LNCaP clone FGC (cell line): ENCODE measurements at regions not wholly inside any gene's neighbourhood (a gene's known extent, or its start where the extent isn't known, plus 50 kb on each side); places are given as distances from the start of the nearest gene placed in this dataset.

Experiments used
- DNase-seq: peaks from one replicate; pipeline ENCODE4 v3.0.0-alpha.2; 2011; ENCODE audit warnings: low read depth
- H3K4me3 ChIP-seq: 2 replicates; pipeline ENCODE4 v1.5.1; 2011; ENCODE audit warnings: mild to moderate bottlenecking, low read depth, low read length, control low read depth
- TF ChIP-seq, protein P1 (sequence below): IDR thresholded peaks from 2 replicates; pipeline ENCODE4 v1.5.1; 2012; ENCODE audit warnings: mild to moderate bottlenecking; ENCODE audit not compliant: control insufficient read depth, insufficient read depth; ENCODE audit errors: extremely low read depth

DNA sequence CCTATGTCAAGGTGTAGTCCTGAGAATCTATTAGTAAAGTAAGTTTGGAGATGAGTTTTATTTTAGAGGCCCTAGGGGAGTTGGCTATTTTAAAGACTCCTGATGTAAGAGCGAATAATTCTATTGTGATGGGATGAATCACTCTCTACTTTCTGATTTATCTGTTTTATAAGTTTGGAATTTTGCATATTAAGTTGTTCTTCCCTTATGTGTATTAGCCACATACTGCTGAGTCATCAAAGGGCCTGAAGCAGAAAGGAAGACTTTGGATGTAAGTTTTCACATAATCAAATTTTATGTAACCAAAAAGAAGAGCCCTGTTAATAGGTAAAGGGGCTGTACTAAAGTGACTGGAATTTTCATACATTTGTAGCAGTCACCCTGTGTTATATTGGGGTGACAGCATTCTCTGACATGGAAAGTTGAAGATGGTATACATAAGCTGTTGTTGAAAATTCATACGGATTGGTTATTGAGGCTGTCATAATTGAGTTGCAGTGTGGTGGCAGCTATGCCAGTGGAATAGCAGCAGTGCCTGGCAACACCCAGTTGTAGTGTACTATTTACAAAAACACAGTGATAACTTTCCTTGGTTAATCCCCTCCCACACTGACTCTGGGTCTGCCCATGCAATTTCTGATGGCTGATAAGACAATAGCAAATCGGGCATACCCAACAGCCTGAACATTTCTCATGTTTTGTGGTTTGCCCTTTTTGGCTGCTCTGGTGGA lies 90.6 kb upstream of the NTM start:
- DNase-seq, result no peak
- H3K4me3 ChIP-seq, result no peak overlapping the region
- TF ChIP-seq, protein P1, sequence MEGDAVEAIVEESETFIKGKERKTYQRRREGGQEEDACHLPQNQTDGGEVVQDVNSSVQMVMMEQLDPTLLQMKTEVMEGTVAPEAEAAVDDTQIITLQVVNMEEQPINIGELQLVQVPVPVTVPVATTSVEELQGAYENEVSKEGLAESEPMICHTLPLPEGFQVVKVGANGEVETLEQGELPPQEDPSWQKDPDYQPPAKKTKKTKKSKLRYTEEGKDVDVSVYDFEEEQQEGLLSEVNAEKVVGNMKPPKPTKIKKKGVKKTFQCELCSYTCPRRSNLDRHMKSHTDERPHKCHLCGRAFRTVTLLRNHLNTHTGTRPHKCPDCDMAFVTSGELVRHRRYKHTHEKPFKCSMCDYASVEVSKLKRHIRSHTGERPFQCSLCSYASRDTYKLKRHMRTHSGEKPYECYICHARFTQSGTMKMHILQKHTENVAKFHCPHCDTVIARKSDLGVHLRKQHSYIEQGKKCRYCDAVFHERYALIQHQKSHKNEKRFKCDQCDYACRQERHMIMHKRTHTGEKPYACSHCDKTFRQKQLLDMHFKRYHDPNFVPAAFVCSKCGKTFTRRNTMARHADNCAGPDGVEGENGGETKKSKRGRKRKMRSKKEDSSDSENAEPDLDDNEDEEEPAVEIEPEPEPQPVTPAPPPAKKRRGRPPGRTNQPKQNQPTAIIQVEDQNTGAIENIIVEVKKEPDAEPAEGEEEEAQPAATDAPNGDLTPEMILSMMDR, result no peak

DNA sequence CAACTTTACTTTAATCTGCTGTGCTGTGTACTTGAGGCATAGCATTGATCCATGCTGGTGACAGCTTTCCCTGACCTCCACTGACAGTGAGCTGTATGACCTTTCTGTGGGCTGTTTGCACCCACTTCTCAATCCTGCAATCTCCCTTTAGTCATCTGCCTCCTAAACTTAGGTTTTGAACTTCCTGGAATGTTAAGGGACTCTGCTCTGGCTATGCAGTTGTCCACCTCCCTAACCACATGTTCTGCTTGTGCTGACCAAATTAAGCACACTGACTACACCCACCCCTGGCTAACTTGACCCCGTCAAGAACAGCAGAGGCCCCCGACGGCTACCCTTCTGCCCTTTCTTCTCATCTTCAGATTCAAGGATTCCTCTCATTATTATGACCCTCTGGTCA lies 89.1 kb upstream of the NTM start:
- TF ChIP-seq, protein P1, result no peak
- H3K4me3 ChIP-seq, result no peak overlapping the region
- no peak for DNase-seq

DNA sequence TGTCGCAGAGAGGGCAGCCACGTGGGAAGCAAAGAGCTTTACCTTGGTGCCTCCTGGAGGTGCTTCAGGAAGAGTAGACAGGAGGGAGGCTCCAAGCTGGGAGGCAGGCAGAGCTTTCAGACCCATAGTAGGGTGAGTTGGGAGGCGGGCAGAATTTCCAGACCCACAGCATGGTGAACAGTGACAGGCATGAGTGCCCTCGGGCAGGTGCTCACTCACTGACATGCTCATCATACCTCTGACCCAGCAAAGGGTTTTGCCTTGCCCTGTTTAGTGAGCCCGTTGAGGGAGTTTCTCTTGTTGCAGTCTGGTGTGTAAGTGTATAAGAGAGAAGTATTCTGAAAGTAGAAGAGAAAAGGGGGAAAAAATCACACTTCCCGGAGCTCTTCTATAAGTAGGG lies 86.4 kb upstream of the NTM start:
- TF ChIP-seq, protein P1, result no peak

DNA sequence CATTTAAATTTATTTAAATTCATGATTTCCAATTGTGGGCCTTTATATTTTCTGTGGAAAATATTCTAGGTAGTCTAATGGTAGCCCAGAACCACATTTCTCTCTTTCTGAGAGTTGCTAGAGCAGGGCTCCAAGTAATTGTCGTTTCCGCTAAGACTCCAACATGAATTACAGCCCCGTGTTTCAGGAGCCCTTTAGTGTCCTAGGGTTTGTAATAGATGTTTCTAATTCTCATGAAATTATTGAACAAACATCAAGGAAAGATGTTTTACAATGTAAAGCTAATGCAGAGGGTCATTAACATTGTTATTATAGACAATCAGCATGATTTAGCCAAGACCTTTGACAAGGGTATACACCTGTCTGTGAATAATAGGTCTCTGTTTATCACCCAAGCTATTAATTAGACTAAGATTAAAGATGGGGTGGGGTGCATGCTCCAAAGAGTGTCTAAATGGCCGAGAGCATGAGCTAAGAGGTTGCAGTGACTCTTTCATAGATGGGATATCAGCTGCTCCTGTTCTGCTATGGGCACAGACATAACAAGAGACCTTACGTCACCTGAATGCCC lies 81.8 kb upstream of the NTM start:
- DNase-seq, result no peak
- H3K4me3 ChIP-seq, result no peak overlapping the region
- TF ChIP-seq, protein P1, result no peak

More for the DNA sequence above, 86.4 kb upstream of the NTM start:
- no peak for DNase-seq
- H3K4me3 ChIP-seq, result no peak overlapping the region

DNA sequence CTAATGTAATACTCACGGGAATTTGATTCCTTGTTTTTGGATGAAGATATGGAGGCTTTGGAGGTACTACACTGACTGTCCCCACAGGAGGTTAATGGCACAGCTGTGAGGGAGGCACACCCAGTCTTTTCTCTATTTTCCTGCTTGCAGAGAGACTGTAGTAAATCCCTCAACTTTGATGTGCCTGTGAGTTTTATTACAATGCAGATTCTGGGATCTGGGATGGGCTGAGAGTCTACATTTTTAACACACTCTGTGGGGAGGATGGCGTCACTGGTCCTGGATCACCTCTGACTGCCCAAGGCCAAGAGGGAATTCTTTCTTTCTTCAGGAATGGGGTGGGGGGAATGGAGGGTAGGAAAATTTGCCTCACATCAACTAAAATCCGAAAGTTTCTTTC lies 80.2 kb upstream of the NTM start:
- TF ChIP-seq, protein P1, result no peak
- DNase-seq, result no peak
- no peak overlapping the region for H3K4me3 ChIP-seq

DNA sequence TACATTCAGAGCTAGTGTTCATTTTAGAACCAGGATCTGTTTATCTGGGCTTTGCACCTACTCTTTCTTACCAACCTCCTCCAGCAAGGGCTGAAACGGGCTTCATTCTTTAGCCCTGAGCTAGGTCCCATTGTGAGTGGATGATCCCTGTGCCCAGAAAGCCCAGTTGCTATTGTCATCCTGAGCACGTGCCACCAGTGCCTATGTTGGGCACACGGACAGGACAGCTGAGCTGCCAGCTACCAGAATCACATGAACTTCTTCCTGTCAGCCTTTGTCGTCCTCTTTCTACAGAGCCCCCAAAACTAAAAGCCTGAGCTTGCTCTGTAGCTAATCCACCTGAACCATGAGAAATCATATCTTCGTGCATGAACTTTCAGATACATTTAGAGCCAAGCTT lies 74.4 kb upstream of the NTM start:
- TF ChIP-seq, protein P1, result no peak
- no peak overlapping the region for H3K4me3 ChIP-seq
- no peak for DNase-seq

DNA sequence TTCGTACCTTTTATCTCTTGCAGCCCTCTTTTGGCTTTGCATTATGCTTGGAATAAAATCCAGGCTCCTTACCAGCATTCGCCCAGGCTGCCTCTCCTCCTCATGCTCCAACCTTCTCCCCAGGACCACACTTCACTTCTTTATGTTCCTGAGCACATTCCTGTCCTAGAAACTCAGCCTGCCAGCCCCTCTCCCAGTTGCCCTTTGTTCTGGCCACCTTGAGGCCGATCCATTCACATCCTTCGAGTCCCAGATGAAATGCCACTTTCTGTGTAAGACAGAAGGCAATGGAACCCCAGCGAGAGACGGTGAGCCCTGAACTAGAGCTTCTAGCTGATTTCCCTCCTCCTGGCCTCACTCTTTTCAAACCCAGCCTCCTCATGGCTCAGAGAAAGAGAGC lies 73.0 kb upstream of the NTM start:
- TF ChIP-seq, protein P1, result no peak
- no peak for DNase-seq
- no peak overlapping the region for H3K4me3 ChIP-seq
